Activated B cell treated with CpG ODN at 0.5 μM for 24 hours (primary cell): ENCODE measurements at regions not wholly inside any gene's neighbourhood (a gene's known extent, or its start where the extent isn't known, plus 50 kb on each side); places are given as distances from the start of the nearest gene placed in this dataset.

Source experiments
- ATAC-seq: fragments of 200-7000 bp; cut with Tn5 transposase; one replicate; pipeline ENCODE4 v1.10.0; 2021; ENCODE audit warnings: low read depth, mild to moderate bottlenecking, moderate library complexity
- CTCF ChIA-PET: fragments of 350-600 bp; sonication (Branson Sonifier 250); formaldehyde crosslinking; loops from one replicate; lab custom pipeline; 2021; ENCODE audit warnings: antibody characterized with exemption; lab: Charles Lee
- POLR2A ChIA-PET: fragments of 350-600 bp; sonication (Branson Sonifier 250); formaldehyde crosslinking; loops from one replicate; lab custom pipeline; 2021; ENCODE audit warnings: antibody characterized with exemption; lab: Charles Lee
- DNase-seq: peaks from one replicate; pipeline ENCODE4 v3.0.0; 2022
- H3K27ac Mint-ChIP-seq: one replicate; pipeline ENCODE4 v1.8.0; 2020; ENCODE audit warnings: mixed read lengths
- H3K27me3 Mint-ChIP-seq: one replicate; pipeline ENCODE4 v1.8.0; 2021; ENCODE audit warnings: mixed read lengths
- H3K36me3 Mint-ChIP-seq: one replicate; pipeline ENCODE4 v1.8.0; 2021; ENCODE audit warnings: low read depth, mixed read lengths
- H3K4me1 Mint-ChIP-seq: one replicate; pipeline ENCODE4 v1.8.0; 2021; ENCODE audit warnings: mixed read lengths
- H3K4me3 Mint-ChIP-seq: one replicate; pipeline ENCODE4 v1.8.0; 2020; ENCODE audit warnings: mild to moderate bottlenecking, mixed read lengths
- H3K9me3 Mint-ChIP-seq: one replicate; pipeline ENCODE4 v1.8.0; 2020; ENCODE audit warnings: mixed read lengths
- intact Hi-C: fragments of 100-400 bp; cut with micrococcal nuclease; formaldehyde crosslinking; loops from one replicate; pipeline ENCODE4 v1.15.1; 2024
- TF ChIP-seq, protein P1 (sequence below): fragments of 200-600 bp; IDR thresholded peaks from one replicate; pipeline ENCODE4 v1.8.0; 2022; ENCODE audit warnings: antibody characterized with exemption, mild to moderate bottlenecking

DNA sequence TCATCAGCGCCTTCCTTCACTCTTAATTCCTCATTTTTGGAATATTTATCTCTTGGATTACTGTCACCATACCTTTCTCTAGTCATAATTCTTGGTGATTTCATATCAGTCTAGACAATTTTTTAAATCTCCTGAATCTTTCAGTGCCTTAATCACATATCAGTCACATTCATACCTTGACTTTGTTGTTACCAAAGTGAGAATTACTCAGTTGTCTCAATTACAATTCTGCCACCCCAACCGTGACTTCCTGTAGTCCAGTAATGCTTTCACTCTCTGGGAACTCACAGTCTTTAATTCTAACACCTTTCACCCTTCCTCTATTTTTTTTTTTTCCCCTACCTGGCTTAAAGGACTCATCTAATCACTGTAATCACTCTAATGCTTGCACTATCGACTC lies 1275.3 kb upstream of the TENM3 start:
- Mint-ChIP-seq H3K36me3 (no peaks in the 10 kb centered on the region), H3K9me3 (peaks cover 6% of the 10 kb centered on the region), H3K27me3 (no peaks in the 10 kb centered on the region), H3K27ac (no peak overlapping the region), H3K4me3 (no peak overlapping the region), H3K4me1 (no peaks in the 10 kb centered on the region)
- TF ChIP-seq, protein P1, sequence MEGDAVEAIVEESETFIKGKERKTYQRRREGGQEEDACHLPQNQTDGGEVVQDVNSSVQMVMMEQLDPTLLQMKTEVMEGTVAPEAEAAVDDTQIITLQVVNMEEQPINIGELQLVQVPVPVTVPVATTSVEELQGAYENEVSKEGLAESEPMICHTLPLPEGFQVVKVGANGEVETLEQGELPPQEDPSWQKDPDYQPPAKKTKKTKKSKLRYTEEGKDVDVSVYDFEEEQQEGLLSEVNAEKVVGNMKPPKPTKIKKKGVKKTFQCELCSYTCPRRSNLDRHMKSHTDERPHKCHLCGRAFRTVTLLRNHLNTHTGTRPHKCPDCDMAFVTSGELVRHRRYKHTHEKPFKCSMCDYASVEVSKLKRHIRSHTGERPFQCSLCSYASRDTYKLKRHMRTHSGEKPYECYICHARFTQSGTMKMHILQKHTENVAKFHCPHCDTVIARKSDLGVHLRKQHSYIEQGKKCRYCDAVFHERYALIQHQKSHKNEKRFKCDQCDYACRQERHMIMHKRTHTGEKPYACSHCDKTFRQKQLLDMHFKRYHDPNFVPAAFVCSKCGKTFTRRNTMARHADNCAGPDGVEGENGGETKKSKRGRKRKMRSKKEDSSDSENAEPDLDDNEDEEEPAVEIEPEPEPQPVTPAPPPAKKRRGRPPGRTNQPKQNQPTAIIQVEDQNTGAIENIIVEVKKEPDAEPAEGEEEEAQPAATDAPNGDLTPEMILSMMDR, result no peak
- DNase-seq, result no peak
- CTCF ChIA-PET, result no interaction called here
- no peak for ATAC-seq
- POLR2A ChIA-PET, result no interaction called here
- intact Hi-C loops, result no loop called here

DNA sequence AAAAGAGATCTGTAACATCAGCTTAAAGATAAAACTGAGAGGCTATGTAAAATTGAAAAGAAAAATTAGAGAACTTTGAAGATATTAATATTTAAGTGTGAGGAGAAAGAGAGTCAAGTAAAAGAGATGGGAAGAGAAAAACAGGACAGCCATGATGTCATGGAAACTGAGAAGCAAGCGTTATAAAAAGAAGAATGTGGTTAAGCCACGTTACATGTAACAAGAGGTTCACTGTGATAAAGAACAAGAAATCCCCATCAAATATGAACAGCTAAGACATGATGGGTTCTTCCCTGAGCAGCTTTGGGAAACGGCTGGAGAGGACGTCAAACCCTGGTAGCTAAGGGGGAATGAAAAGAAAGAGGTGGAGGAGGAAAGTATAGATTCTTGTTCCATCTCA lies 1269.3 kb upstream of the TENM3 start:
- Mint-ChIP-seq H3K4me1 (no peaks in the 10 kb centered on the region), H3K9me3 (peaks cover 5% of the 10 kb centered on the region), H3K36me3 (no peaks in the 10 kb centered on the region), H3K27ac (no peak overlapping the region), H3K4me3 (no peak overlapping the region), H3K27me3 (no peaks in the 10 kb centered on the region)
- POLR2A ChIA-PET, result no interaction called here
- DNase-seq, result no peak
- CTCF ChIA-PET, result no interaction called here
- no peak for ATAC-seq
- intact Hi-C loops, result no loop called here
- TF ChIP-seq, protein P1, result no peak

DNA sequence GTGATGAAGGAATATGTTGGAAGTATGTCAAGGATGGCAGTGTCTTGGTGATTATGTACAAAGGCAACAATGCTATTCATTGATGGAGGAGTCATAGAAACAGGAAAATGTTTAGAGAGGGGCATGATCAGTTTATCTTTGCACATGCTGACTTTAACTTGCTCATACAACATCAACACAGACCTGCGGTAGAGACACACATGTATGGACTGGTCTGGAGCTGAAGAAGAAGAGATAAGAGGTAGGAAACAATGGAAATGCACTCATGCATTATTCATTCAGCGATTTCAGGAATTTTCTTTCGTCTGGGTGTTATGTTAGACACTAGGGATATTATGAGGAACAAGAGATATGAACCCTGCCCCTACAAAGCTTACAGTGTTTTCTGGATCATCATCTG lies 1252.3 kb upstream of the TENM3 start:
- no peaks in the 10 kb centered on the region for H3K4me1 Mint-ChIP-seq
- no peak overlapping the region for H3K27ac Mint-ChIP-seq
- H3K4me3 Mint-ChIP-seq, result no peak overlapping the region
- no peak for ATAC-seq
- POLR2A ChIA-PET, result no interaction called here
- TF ChIP-seq, protein P1, result no peak
- CTCF ChIA-PET, result no interaction called here
- no peak for DNase-seq
- no peaks in the 10 kb centered on the region for H3K27me3 Mint-ChIP-seq
- intact Hi-C loops, result no loop called here
- no peaks in the 10 kb centered on the region for H3K9me3 Mint-ChIP-seq
- H3K36me3 Mint-ChIP-seq, result no peaks in the 10 kb centered on the region

DNA sequence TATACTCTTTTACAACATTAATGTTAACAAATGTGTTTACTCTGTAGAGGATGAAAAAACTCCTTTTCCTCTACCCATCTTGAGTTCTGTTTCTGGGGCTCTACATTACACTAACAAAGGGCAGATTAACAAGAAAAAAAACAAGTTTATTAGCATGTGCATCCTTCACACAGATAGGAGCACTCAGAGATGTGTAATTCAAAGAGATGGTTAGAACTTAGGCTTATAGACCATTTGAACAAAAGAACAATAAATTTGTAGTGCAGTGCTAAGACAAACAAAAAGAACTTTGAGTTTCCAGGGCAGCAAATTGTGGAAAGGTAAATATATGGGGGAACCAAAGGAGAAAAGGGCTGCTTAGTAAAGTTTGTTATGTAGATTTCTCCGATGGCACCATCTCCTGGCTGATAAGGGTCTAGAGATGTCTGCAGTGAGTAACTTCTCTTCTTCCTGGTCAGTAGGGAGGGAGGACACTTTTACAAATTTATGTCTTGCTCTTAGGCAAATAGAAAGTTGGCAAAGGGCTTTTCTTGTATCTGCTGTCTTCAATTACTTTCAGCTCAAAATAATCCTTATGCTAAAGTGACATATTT lies 1249.9 kb upstream of the TENM3 start:
- no peak for ATAC-seq

DNA sequence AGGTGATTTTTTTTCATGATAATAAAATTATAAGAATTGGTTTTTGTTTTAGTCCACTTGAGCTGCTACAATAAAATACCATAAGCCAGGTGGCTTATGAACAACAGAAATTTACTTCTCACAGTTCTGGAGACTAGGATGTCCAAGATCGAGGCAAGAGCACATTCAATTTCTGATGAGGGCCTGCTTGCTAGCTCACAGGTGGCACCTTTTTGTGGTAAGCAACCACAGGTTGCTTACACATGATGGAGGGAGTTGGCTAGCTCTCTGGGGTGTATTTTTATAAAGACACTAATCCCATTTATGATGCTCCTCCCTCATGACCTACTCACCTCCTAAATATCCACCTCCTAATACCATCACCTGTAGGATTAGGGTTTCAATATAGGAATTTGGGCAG lies 1248.5 kb upstream of the TENM3 start:
- POLR2A ChIA-PET, result no interaction called here

More for the DNA sequence above, 1249.9 kb upstream of the TENM3 start:
- no peaks in the 10 kb centered on the region for H3K36me3 Mint-ChIP-seq
- TF ChIP-seq, protein P1, result no peak
- intact Hi-C loops, result no loop called here
- CTCF ChIA-PET, result no interaction called here
- H3K9me3 Mint-ChIP-seq, result no peaks in the 10 kb centered on the region
- H3K27ac Mint-ChIP-seq, result no peak overlapping the region
- POLR2A ChIA-PET, result no interaction called here
- no peaks in the 10 kb centered on the region for H3K4me1 Mint-ChIP-seq
- DNase-seq, result no peak
- H3K27me3 Mint-ChIP-seq, result no peaks in the 10 kb centered on the region
- no peak overlapping the region for H3K4me3 Mint-ChIP-seq

More for the DNA sequence above, 1248.5 kb upstream of the TENM3 start:
- DNase-seq (no peak), ATAC-seq (no peak)
- Mint-ChIP-seq H3K4me3 (no peak overlapping the region), H3K36me3 (no peaks in the 10 kb centered on the region), H3K27me3 (no peaks in the 10 kb centered on the region), H3K27ac (no peak overlapping the region), H3K9me3 (no peaks in the 10 kb centered on the region), H3K4me1 (no peaks in the 10 kb centered on the region)
- TF ChIP-seq, protein P1, result no peak
- intact Hi-C loops, result no loop called here
- CTCF ChIA-PET, result no interaction called here
